Endothelial cell of umbilical vein (primary cell): ENCODE measurements at regions not wholly inside any gene's neighbourhood (a gene's known extent, or its start where the extent isn't known, plus 50 kb on each side); places are given as distances from the start of the nearest gene placed in this dataset.

Experiments
- BruUV-seq: library from RNA; stranded (reverse); fragments of 400-500 nt; replicated peaks from 2 replicates; lab custom pipeline; 2021; lab: Mats Ljungman, UMichigan
- CTCF ChIA-PET: fragments of 300-600, 350-600 bp; sonication (Branson Sonifier 250); formaldehyde crosslinking; loops from one replicate; lab custom pipeline; 2021; ENCODE audit warnings: antibody characterized with exemption, inconsistent platforms; lab: Charles Lee
- POLR2A ChIA-PET: fragments of 300-600, 350-600 bp; sonication (Branson Sonifier 250); formaldehyde crosslinking; loops from one replicate; lab custom pipeline; 2021; ENCODE audit warnings: antibody characterized with exemption, inconsistent platforms; lab: Charles Lee
- DNase-seq: peaks from one replicate; pipeline ENCODE4 v3.0.0-alpha.2; 2011; ENCODE audit warnings: low read depth, low spot score
- FAIRE-seq: peaks from 2 replicates; lab custom pipeline; 2011; peaks lifted over from hg19 to GRCh38; lab: Jason Lieb, UNC
- H2AFZ ChIP-seq: 2 replicates; pipeline ENCODE4 v1.6.0; 2012; ENCODE audit warnings: low read depth, low read length, control low read depth, inconsistent platforms
- H3K27ac ChIP-seq: 2 replicates; pipeline ENCODE4 v1.5.1; 2011; ENCODE audit warnings: low read depth, mild to moderate bottlenecking, control low read depth, low read length, moderate library complexity; ENCODE audit not compliant: insufficient read depth
- H3K27me3 ChIP-seq, 2 experiments: 2 replicates each; pipeline versions ENCODE4 v1.6.0 to v1.6.1; 2011; ENCODE audit warnings: low read length in 2 of 2, mixed read lengths in 1 of 2; ENCODE audit not compliant: control insufficient read depth in 2 of 2, insufficient read depth in 2 of 2
- H3K36me3 ChIP-seq, 2 experiments: 2 replicates in 1 of 2; 3 replicates in 1 of 2; pipeline ENCODE4 v1.5.1; 2011; ENCODE audit warnings: low read length in 2 of 2, mild to moderate bottlenecking in 1 of 2, moderate library complexity in 1 of 2; ENCODE audit not compliant: control insufficient read depth in 2 of 2, insufficient read depth in 2 of 2; ENCODE audit errors: extremely low read depth in 1 of 2
- H3K4me1 ChIP-seq: 3 replicates; pipeline ENCODE4 v1.5.1; 2011; ENCODE audit warnings: mild to moderate bottlenecking, low read length; ENCODE audit not compliant: control insufficient read depth, insufficient read depth; ENCODE audit errors: extremely low read depth
- H3K4me2 ChIP-seq: 2 replicates; pipeline ENCODE4 v1.6.1; 2011; ENCODE audit warnings: low read length, control low read depth, mixed read lengths; ENCODE audit not compliant: insufficient read depth
- H3K4me3 ChIP-seq, 3 experiments: fragments of 200-600 bp in 1 of 3; sonication (generic), shearing (Covaris generic) in 1 of 3; replicated peaks in 1 of 3; 2 replicates each; pipeline ENCODE4 v1.5.1; 2011 to 2016; ENCODE audit warnings: control low read depth in 3 of 3, low read length in 3 of 3, mild to moderate bottlenecking in 2 of 3, inconsistent platforms in 1 of 3, low read depth in 1 of 3, moderate library complexity in 1 of 3; ENCODE audit not compliant: insufficient read depth in 1 of 3
- H3K79me2 ChIP-seq: 2 replicates; pipeline ENCODE4 v1.6.0; 2012; ENCODE audit warnings: low read length, inconsistent platforms; ENCODE audit not compliant: control insufficient read depth, insufficient read depth
- H3K9ac ChIP-seq: replicated peaks from 2 replicates; pipeline ENCODE3; 2011; ENCODE audit warnings: low read length, control low read depth; ENCODE audit not compliant: insufficient read depth; ENCODE audit errors: extremely low read depth
- H3K9me1 ChIP-seq: replicated peaks from 3 replicates; pipeline ENCODE4 v1.6.0; 2011; ENCODE audit warnings: mild to moderate bottlenecking, low read length; ENCODE audit not compliant: control insufficient read depth, insufficient read depth; ENCODE audit errors: extremely low read depth
- H3K9me3 ChIP-seq: replicated peaks from 2 replicates; pipeline ENCODE4 v1.5.1; 2012; ENCODE audit warnings: low read length, inconsistent platforms; ENCODE audit not compliant: control insufficient read depth, insufficient read depth
- H4K20me1 ChIP-seq: replicated peaks from 2 replicates; pipeline ENCODE3; 2011; ENCODE audit warnings: mild to moderate bottlenecking, low read length; ENCODE audit not compliant: control insufficient read depth, insufficient read depth; ENCODE audit errors: extremely low read depth
- EZH2 ChIP-seq: IDR thresholded peaks from 2 replicates; pipeline ENCODE4 v1.6.1; 2012; ENCODE audit warnings: borderline replicate concordance, low read depth, mild to moderate bottlenecking, moderate library complexity, low read length, inconsistent platforms; ENCODE audit not compliant: severe bottlenecking
- FOS ChIP-seq: IDR thresholded peaks from 2 replicates; pipeline ENCODE4 v1.6.1; 2011; ENCODE audit warnings: mild to moderate bottlenecking, low read length, moderate library complexity, borderline replicate concordance; ENCODE audit not compliant: insufficient read depth
- GATA2 ChIP-seq: IDR thresholded peaks from 2 replicates; pipeline ENCODE4 v1.7.0; 2011; ENCODE audit warnings: low read depth, mild to moderate bottlenecking, moderate library complexity, mixed read lengths, low read length; ENCODE audit not compliant: insufficient read length, insufficient read depth
- JUN ChIP-seq: IDR thresholded peaks from 2 replicates; pipeline ENCODE4 v1.6.1; 2011; ENCODE audit warnings: borderline replicate concordance, low read depth; ENCODE audit not compliant: insufficient read length, insufficient read depth
- MYC ChIP-seq: IDR thresholded peaks from one replicate; pipeline ENCODE4 v1.6.1; 2011; ENCODE audit warnings: mild to moderate bottlenecking, low read depth, low read length
- POLR2A ChIP-seq: IDR thresholded peaks from 2 replicates; pipeline ENCODE4 v1.6.1; 2012; ENCODE audit warnings: low read depth, mild to moderate bottlenecking, control low read depth, low read length
- POLR2AphosphoS5 ChIP-seq: IDR thresholded peaks from 2 replicates; pipeline ENCODE4 v1.6.1; 2012; ENCODE audit warnings: low read depth, mild to moderate bottlenecking, control low read depth, low read length, moderate library complexity; ENCODE audit not compliant: insufficient read depth
- dilution Hi-C: fragments of 300-500 bp; cut with MboI; formaldehyde crosslinking; loops from one replicate; pipeline ENCODE4 v1.15.0; 2019; ENCODE audit warnings: low sequenced_read_pairs; ENCODE audit not compliant: extremely low pct_ligation_motif_present
- intact Hi-C: fragments of 100-400 bp; cut with micrococcal nuclease; formaldehyde crosslinking; loops from one replicate; pipeline ENCODE4 v1.10.0; 2022
- TF ChIP-seq, protein P1 (sequence below), 2 donors: IDR thresholded peaks; 1 replicate in 1 of 2; 2 replicates in 1 of 2; pipeline ENCODE4 v1.5.1; 2011; ENCODE audit warnings: low read length in 2 of 2, mild to moderate bottlenecking in 2 of 2, moderate library complexity in 2 of 2, control low read depth in 1 of 2, inconsistent platforms in 1 of 2, low read depth in 1 of 2; ENCODE audit not compliant: insufficient read depth in 1 of 2; ENCODE audit errors: extremely low read depth in 1 of 2
- TF ChIP-seq, protein P2 (sequence below): IDR thresholded peaks from 2 replicates; pipeline ENCODE4 v1.6.1; 2011; ENCODE audit not compliant: insufficient read depth, insufficient read length

DNA sequence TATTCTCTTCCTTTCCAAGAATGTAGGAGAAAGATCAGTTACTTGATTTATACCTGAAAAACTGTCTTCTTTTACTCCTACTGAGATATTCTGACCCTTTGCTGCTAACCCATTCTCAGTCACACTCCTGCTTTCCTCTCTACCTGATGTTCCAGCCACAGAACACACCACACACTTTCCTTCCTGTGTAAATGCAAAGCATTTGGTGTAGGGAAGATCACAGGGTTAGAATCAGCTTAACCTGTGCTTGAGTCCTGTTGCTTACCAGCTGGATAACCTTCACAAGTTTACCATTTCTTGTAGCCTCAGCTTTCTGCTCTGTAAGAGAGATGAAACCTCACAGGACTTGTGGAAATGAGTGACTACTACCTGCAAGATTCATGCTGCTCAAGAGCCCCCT, 489.8 kb upstream of the GOLIM4 start:
- BruUV-seq, result no TSS peak
- CTCF ChIA-PET, result no interaction called here

More for the DNA sequence above, 489.8 kb upstream of the GOLIM4 start:
- dilution Hi-C loops (no loop called here), intact Hi-C loops (no loop called here)
- Histone ChIP-seq H3K4me1 (no peaks in the 10 kb centered on the region), H3K9me1 (no peaks in the 10 kb centered on the region), H3K9me3 (no peaks in the 10 kb centered on the region), H4K20me1 (no peaks in the 10 kb centered on the region), H3K27ac (no peak overlapping the region), H3K9ac (no peak overlapping the region), H2AFZ (no peak overlapping the region), H3K36me3 (no peaks in the 10 kb centered on the region), H3K4me3 (no peak overlapping the region), H3K4me2 (no peak overlapping the region), H3K27me3 (peaks cover 0 to 5% of the 10 kb centered on the region in 2 experiments), H3K79me2 (no peaks in the 10 kb centered on the region)
- POLR2A ChIA-PET, result no interaction called here
- FAIRE-seq, result no peak
- TF ChIP-seq, protein P1, sequence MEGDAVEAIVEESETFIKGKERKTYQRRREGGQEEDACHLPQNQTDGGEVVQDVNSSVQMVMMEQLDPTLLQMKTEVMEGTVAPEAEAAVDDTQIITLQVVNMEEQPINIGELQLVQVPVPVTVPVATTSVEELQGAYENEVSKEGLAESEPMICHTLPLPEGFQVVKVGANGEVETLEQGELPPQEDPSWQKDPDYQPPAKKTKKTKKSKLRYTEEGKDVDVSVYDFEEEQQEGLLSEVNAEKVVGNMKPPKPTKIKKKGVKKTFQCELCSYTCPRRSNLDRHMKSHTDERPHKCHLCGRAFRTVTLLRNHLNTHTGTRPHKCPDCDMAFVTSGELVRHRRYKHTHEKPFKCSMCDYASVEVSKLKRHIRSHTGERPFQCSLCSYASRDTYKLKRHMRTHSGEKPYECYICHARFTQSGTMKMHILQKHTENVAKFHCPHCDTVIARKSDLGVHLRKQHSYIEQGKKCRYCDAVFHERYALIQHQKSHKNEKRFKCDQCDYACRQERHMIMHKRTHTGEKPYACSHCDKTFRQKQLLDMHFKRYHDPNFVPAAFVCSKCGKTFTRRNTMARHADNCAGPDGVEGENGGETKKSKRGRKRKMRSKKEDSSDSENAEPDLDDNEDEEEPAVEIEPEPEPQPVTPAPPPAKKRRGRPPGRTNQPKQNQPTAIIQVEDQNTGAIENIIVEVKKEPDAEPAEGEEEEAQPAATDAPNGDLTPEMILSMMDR (IDR thresholded peaks at IDR 0.05; ENCODE audit: extremely low read depth in 1 of 2, insufficient read depth in 1 of 2, low read depth in 1 of 2, low read length in 2 of 2), result no peak
- TF ChIP-seq, protein P2, sequence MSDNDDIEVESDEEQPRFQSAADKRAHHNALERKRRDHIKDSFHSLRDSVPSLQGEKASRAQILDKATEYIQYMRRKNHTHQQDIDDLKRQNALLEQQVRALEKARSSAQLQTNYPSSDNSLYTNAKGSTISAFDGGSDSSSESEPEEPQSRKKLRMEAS, result no peak
- TF ChIP-seq POLR2AphosphoS5 (no peak), GATA2 (no peak), POLR2A (no peak), MYC (no peak), FOS (no peak), EZH2 (no peak), JUN (no peak)
- no peak for DNase-seq
